HEK293T (cell line): ENCODE measurements at regions not wholly inside any gene's neighbourhood (a gene's known extent, or its start where the extent isn't known, plus 50 kb on each side); places are given as distances from the start of the nearest gene placed in this dataset.

ENCODE experiments used
- ARNT ChIP-seq: fragments of 450-650 bp; IDR thresholded peaks from 2 replicates; pipeline ENCODE4 v1.6.1; 2017; ENCODE audit warnings: mild to moderate bottlenecking
- BHLHE40 ChIP-seq: fragments of 450-650 bp; IDR thresholded peaks from 2 replicates; pipeline ENCODE4 v1.6.1; 2016; ENCODE audit warnings: mild to moderate bottlenecking, moderate library complexity, borderline replicate concordance
- CTBP1 ChIP-seq: fragments of 450-650 bp; IDR thresholded peaks from 2 replicates; pipeline ENCODE4 v1.6.1; 2016; ENCODE audit warnings: borderline replicate concordance
- ELF4 ChIP-seq: fragments of 450-650 bp; IDR thresholded peaks from 2 replicates; pipeline ENCODE4 v1.6.1; 2017; ENCODE audit warnings: antibody characterized with exemption
- NFRKB ChIP-seq: fragments of 450-650 bp; IDR thresholded peaks from 2 replicates; pipeline ENCODE4 v1.6.1; 2016; ENCODE audit warnings: mild to moderate bottlenecking, moderate library complexity
- PKNOX1 ChIP-seq: fragments of 450-650 bp; IDR thresholded peaks from 2 replicates; pipeline ENCODE4 v1.6.1; 2016
- SP1 ChIP-seq: fragments of 450-650 bp; IDR thresholded peaks from 2 replicates; pipeline ENCODE4 v1.6.1; 2017
- ZNF384 ChIP-seq: fragments of 450-650 bp; IDR thresholded peaks from 2 replicates; pipeline ENCODE4 v1.6.1; 2016

GRCh38 chr5:163574472-163575440 is 69.3 kb downstream of the MAT2B start:
- TF ChIP-seq NFRKB (no peak), BHLHE40 (no peak), PKNOX1 (no peak), ELF4 (no peak), ZNF384 (no peak), ARNT (no peak), SP1 (no peak), CTBP1 (no peak)
